Body of pancreas (tissue), 4 donors: ENCODE measurements at regions not wholly inside any gene's neighbourhood (a gene's known extent, or its start where the extent isn't known, plus 50 kb on each side); places are given as distances from the start of the nearest gene placed in this dataset.

Source experiments
- CTCF ChIP-seq, 7 experiments: fragments of 450-650 bp in 4 of 7; fragments of 200-600 bp in 3 of 7; sonication (generic) in 3 of 7; IDR thresholded peaks; one replicate each; pipeline ENCODE4 v1.5.1; 2016 to 2019; ENCODE audit warnings: antibody characterized with exemption in 7 of 7
- POLR2A ChIP-seq, 3 donors: fragments of 450-650 bp; IDR thresholded peaks; one replicate each; pipeline ENCODE4 v1.6.1; 2016; ENCODE audit warnings: antibody characterized with exemption in 3 of 3, mild to moderate bottlenecking in 2 of 3

GRCh38 chr1:94301186-94301585, 63.8 kb upstream of the ARHGAP29 start:
- TF ChIP-seq CTCF (IDR thresholded peaks at IDR 0.05) (no peak), POLR2A (IDR thresholded peaks at IDR 0.05) (no peak)
